H1 (cell line): ENCODE measurements at regions not wholly inside any gene's neighbourhood (a gene's known extent, or its start where the extent isn't known, plus 50 kb on each side); places are given as distances from the start of the nearest gene placed in this dataset.

Source experiments
- EZH2 ChIP-seq: fragments of 200-600 bp; sonication (generic); IDR thresholded peaks from 2 replicates; pipeline ENCODE4 v1.7.1; 2012; ENCODE audit warnings: low read depth, mild to moderate bottlenecking, moderate library complexity, low read length, inconsistent platforms; ENCODE audit not compliant: severe bottlenecking
- JUN ChIP-seq: IDR thresholded peaks from 2 replicates; pipeline ENCODE4 v1.6.1; 2011; ENCODE audit warnings: low read depth, mild to moderate bottlenecking, improper control_type of control experiment, low read length
- MAFK ChIP-seq: IDR thresholded peaks from 2 replicates; pipeline ENCODE4 v1.6.1; 2012; ENCODE audit warnings: low read depth, mild to moderate bottlenecking, improper control_type of control experiment, low read length
- MAX ChIP-seq: IDR thresholded peaks from 2 replicates; pipeline ENCODE4 v1.6.1; 2012; ENCODE audit warnings: inconsistent platforms
- NRF1 ChIP-seq: IDR thresholded peaks from 2 replicates; pipeline ENCODE4 v1.6.1; 2011; ENCODE audit warnings: mild to moderate bottlenecking, low read depth, low read length, improper control_type of control experiment
- TF ChIP-seq, protein P1 (sequence below): IDR thresholded peaks from 2 replicates; pipeline ENCODE4 v1.6.1; 2011; ENCODE audit warnings: low read depth, mild to moderate bottlenecking, low read length; ENCODE audit not compliant: insufficient read depth
- TF ChIP-seq, protein P2 (sequence below), 3 experiments: IDR thresholded peaks; 1 replicate in 2 of 3; 2 replicates in 1 of 3; pipeline versions ENCODE4 v1.5.1 to v1.6.1; 2011; ENCODE audit warnings: low read length in 3 of 3, mild to moderate bottlenecking in 3 of 3, inconsistent platforms in 2 of 3, low read depth in 1 of 3, moderate library complexity in 1 of 3; ENCODE audit not compliant: insufficient read depth in 1 of 3; ENCODE audit errors: control extremely low read depth in 1 of 3

DNA sequence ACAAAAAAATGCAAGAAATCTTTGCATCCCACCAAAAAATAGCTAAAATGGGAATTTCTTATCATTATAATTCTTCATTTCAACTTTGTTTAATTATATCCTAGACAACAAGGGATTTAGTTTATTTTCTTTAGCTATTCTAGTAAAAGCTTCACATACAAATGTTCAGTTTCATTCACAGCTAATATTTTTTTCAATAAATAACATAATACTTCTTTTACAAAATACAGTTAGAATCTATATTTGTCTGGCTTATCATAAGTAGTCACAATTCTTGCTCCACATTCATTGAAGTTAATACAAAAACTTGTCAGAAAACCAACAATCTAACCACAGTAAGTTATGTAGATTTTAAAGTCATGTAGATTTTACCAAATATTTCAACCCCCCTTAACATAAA is 414.4 kb downstream of the FAT4 start:
- TF ChIP-seq JUN (no peak), NRF1 (no peak), EZH2 (no peak), MAX (no peak), MAFK (no peak)
- TF ChIP-seq, protein P1, sequence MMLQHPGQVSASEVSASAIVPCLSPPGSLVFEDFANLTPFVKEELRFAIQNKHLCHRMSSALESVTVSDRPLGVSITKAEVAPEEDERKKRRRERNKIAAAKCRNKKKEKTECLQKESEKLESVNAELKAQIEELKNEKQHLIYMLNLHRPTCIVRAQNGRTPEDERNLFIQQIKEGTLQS = no peak
- TF ChIP-seq, protein P2, sequence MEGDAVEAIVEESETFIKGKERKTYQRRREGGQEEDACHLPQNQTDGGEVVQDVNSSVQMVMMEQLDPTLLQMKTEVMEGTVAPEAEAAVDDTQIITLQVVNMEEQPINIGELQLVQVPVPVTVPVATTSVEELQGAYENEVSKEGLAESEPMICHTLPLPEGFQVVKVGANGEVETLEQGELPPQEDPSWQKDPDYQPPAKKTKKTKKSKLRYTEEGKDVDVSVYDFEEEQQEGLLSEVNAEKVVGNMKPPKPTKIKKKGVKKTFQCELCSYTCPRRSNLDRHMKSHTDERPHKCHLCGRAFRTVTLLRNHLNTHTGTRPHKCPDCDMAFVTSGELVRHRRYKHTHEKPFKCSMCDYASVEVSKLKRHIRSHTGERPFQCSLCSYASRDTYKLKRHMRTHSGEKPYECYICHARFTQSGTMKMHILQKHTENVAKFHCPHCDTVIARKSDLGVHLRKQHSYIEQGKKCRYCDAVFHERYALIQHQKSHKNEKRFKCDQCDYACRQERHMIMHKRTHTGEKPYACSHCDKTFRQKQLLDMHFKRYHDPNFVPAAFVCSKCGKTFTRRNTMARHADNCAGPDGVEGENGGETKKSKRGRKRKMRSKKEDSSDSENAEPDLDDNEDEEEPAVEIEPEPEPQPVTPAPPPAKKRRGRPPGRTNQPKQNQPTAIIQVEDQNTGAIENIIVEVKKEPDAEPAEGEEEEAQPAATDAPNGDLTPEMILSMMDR (IDR thresholded peaks at IDR 0.05; ENCODE audit: control extremely low read depth in 1 of 3, insufficient read depth in 1 of 3, low read depth in 1 of 3, low read length in 3 of 3) = no peak
